Hepatocyte (in vitro differentiated cells): ENCODE measurements at regions not wholly inside any gene's neighbourhood (a gene's known extent, or its start where the extent isn't known, plus 50 kb on each side); places are given as distances from the start of the nearest gene placed in this dataset.

Experiments
- DNase-seq: peaks from one replicate; pipeline ENCODE4 v3.0.0-alpha.2; 2016; ENCODE audit warnings: low spot score
- H2AFZ ChIP-seq: fragments of 200-600 bp; sonication (generic); 2 replicates; pipeline ENCODE4 v1.6.0; 2016; ENCODE audit warnings: antibody characterized with exemption, mild to moderate bottlenecking
- H3K27ac ChIP-seq: fragments of 200-600 bp; sonication (generic); 2 replicates; pipeline ENCODE4 v1.5.1; 2016; ENCODE audit warnings: mild to moderate bottlenecking
- H3K27me3 ChIP-seq: fragments of 200-600 bp; sonication (generic); 2 replicates; pipeline ENCODE4 v1.6.1; 2016
- H3K36me3 ChIP-seq: fragments of 200-600 bp; sonication (generic); replicated peaks from 2 replicates; pipeline ENCODE4 v1.5.1; 2016; ENCODE audit warnings: low read depth; ENCODE audit not compliant: insufficient read depth
- H3K4me1 ChIP-seq: fragments of 200-600 bp; sonication (generic); 2 replicates; pipeline ENCODE4 v1.5.1; 2016; ENCODE audit warnings: mild to moderate bottlenecking, moderate library complexity; ENCODE audit not compliant: insufficient read depth
- H3K4me2 ChIP-seq: fragments of 200-600 bp; sonication (generic); 2 replicates; pipeline ENCODE4 v1.6.0; 2016
- H3K4me3 ChIP-seq: fragments of 200-600 bp; sonication (generic); 2 replicates; pipeline ENCODE4 v1.5.1; 2016; ENCODE audit warnings: mild to moderate bottlenecking
- H3K79me2 ChIP-seq: fragments of 200-600 bp; sonication (generic); 2 replicates; pipeline ENCODE4 v1.6.0; 2017; ENCODE audit warnings: mild to moderate bottlenecking
- H3K9me2 ChIP-seq: fragments of 200-600 bp; sonication (generic); replicated peaks from 2 replicates; pipeline ENCODE4 v1.6.0; 2017; ENCODE audit warnings: mild to moderate bottlenecking; ENCODE audit not compliant: insufficient read depth
- H3K9me3 ChIP-seq: fragments of 200-600 bp; sonication (generic); 2 replicates; pipeline ENCODE4 v1.5.1; 2016; ENCODE audit warnings: low read depth, mild to moderate bottlenecking
- H4K20me1 ChIP-seq: fragments of 200-600 bp; sonication (generic); 2 replicates; pipeline ENCODE4 v1.6.0; 2016; ENCODE audit warnings: mild to moderate bottlenecking; ENCODE audit not compliant: insufficient read depth, poor library complexity, severe bottlenecking
- EZH2 ChIP-seq: fragments of 200-600 bp; sonication (generic); IDR thresholded peaks from 2 replicates; pipeline ENCODE4 v1.6.1; 2016; ENCODE audit warnings: antibody characterized with exemption, mild to moderate bottlenecking, borderline replicate concordance
- EZH2phosphoT487 ChIP-seq: fragments of 200-600 bp; sonication (generic); IDR thresholded peaks from one replicate; pipeline ENCODE4 v1.6.1; 2018; ENCODE audit warnings: antibody characterized with exemption, mild to moderate bottlenecking, low read depth, moderate library complexity; ENCODE audit not compliant: unreplicated experiment, severe bottlenecking
- WGBS: methylation state at CpG from one replicate; pipeline ENCODE4 v1.1.6; 2016; ENCODE audit warnings: low lambda C conversion rate; ENCODE audit errors: missing lambda C conversion rate; 5-methylcytosine and 5-hydroxymethylcytosine counted together
- TF ChIP-seq, protein P1 (sequence below): fragments of 200-600 bp; sonication (generic); IDR thresholded peaks from 2 replicates; pipeline ENCODE4 v1.5.1; 2016; ENCODE audit warnings: antibody characterized with exemption, mild to moderate bottlenecking; ENCODE audit not compliant: poor library complexity

GRCh38 chr3:5645692-5646410 is 458.3 kb downstream of the EDEM1 start:
- DNase-seq: no peak
- H3K4me3 ChIP-seq: no peak overlapping the region
- WGBS: 61% methylated on average over 10 of the region's 10 CpGs
- H4K20me1 ChIP-seq: no peaks in the 10 kb centered on the region
- H3K27ac ChIP-seq: peak overlapping the region; percentile 3
- no peaks in the 10 kb centered on the region for H3K27me3 ChIP-seq
- H3K36me3 ChIP-seq: no peaks in the 10 kb centered on the region
- H3K4me1 ChIP-seq: no peaks in the 10 kb centered on the region
- H2AFZ ChIP-seq: no peak overlapping the region
- H3K9me2 ChIP-seq: no peaks in the 10 kb centered on the region
- H3K9me3 ChIP-seq: no peaks in the 10 kb centered on the region
- TF ChIP-seq, protein P1, sequence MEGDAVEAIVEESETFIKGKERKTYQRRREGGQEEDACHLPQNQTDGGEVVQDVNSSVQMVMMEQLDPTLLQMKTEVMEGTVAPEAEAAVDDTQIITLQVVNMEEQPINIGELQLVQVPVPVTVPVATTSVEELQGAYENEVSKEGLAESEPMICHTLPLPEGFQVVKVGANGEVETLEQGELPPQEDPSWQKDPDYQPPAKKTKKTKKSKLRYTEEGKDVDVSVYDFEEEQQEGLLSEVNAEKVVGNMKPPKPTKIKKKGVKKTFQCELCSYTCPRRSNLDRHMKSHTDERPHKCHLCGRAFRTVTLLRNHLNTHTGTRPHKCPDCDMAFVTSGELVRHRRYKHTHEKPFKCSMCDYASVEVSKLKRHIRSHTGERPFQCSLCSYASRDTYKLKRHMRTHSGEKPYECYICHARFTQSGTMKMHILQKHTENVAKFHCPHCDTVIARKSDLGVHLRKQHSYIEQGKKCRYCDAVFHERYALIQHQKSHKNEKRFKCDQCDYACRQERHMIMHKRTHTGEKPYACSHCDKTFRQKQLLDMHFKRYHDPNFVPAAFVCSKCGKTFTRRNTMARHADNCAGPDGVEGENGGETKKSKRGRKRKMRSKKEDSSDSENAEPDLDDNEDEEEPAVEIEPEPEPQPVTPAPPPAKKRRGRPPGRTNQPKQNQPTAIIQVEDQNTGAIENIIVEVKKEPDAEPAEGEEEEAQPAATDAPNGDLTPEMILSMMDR: no peak
- TF ChIP-seq EZH2 (no peak), EZH2phosphoT487 (no peak)
- H3K4me2 ChIP-seq: no peak overlapping the region
- H3K79me2 ChIP-seq: no peaks in the 10 kb centered on the region

GRCh38 chr3:5650303-5650702 is 462.8 kb downstream of the EDEM1 start:
- DNase-seq: no peak
- H4K20me1 ChIP-seq: no peaks in the 10 kb centered on the region
- H3K4me3 ChIP-seq: no peak overlapping the region
- 82% methylated on average over 2 of the region's 2 CpGs for WGBS
- TF ChIP-seq, protein P1: no peak
- TF ChIP-seq EZH2: no peak
- TF ChIP-seq EZH2phosphoT487: no peak
- H3K4me2 ChIP-seq: no peak overlapping the region
- no peaks in the 10 kb centered on the region for H3K4me1 ChIP-seq
- H3K27me3 ChIP-seq: no peaks in the 10 kb centered on the region
- H2AFZ ChIP-seq: no peak overlapping the region
- H3K27ac ChIP-seq: no peak overlapping the region
- H3K36me3 ChIP-seq: no peaks in the 10 kb centered on the region
- H3K9me3 ChIP-seq: no peaks in the 10 kb centered on the region
- no peaks in the 10 kb centered on the region for H3K9me2 ChIP-seq
- no peaks in the 10 kb centered on the region for H3K79me2 ChIP-seq

GRCh38 chr3:5651351-5651750 is 463.8 kb downstream of the EDEM1 start:
- DNase-seq: no peak
- Histone ChIP-seq H3K4me1 (no peaks in the 10 kb centered on the region), H3K9me2 (no peaks in the 10 kb centered on the region), H3K36me3 (no peaks in the 10 kb centered on the region), H3K4me3 (no peak overlapping the region), H3K27me3 (no peaks in the 10 kb centered on the region), H3K9me3 (no peaks in the 10 kb centered on the region), H3K79me2 (no peaks in the 10 kb centered on the region), H3K4me2 (no peak overlapping the region), H3K27ac (no peak overlapping the region), H4K20me1 (no peaks in the 10 kb centered on the region), H2AFZ (no peak overlapping the region)
- TF ChIP-seq, protein P1: no peak
- TF ChIP-seq EZH2 (no peak), EZH2phosphoT487 (no peak)
- 75% methylated on average over 3 of the region's 3 CpGs for WGBS
